DND-41 (cell line): ENCODE measurements at regions not wholly inside any gene's neighbourhood (a gene's known extent, or its start where the extent isn't known, plus 50 kb on each side); places are given as distances from the start of the nearest gene placed in this dataset.

Experiments
- ATAC-seq: fragments of 200-7000 bp; cut with Tn5 transposase; 3 replicates; pipeline ENCODE4 v1.9.1; 2021; ENCODE audit warnings: low read depth; ENCODE audit not compliant: insufficient read depth
- DNase-seq: peaks from one replicate; pipeline ENCODE4 v3.0.0-alpha.2; 2020
- H2AFZ ChIP-seq: 2 replicates; pipeline ENCODE4 v1.6.0; 2012; ENCODE audit warnings: low read depth, low read length
- H3K27ac ChIP-seq: 2 replicates; pipeline ENCODE4 v1.5.1; 2012; ENCODE audit warnings: low read length, inconsistent platforms
- H3K27me3 ChIP-seq: fragments of 200-600 bp; sonication (generic); 2 replicates; pipeline ENCODE4 v1.6.0; 2012; ENCODE audit warnings: low read length, mild to moderate bottlenecking, inconsistent platforms; ENCODE audit not compliant: insufficient read depth, poor library complexity
- H3K36me3 ChIP-seq: 2 replicates; pipeline ENCODE4 v1.5.1; 2012; ENCODE audit warnings: low read length, inconsistent platforms; ENCODE audit not compliant: insufficient read depth
- H3K4me1 ChIP-seq: 2 replicates; pipeline ENCODE4 v1.5.1; 2012; ENCODE audit warnings: mild to moderate bottlenecking, low read length; ENCODE audit not compliant: insufficient read depth
- H3K4me2 ChIP-seq: 2 replicates; pipeline ENCODE4 v1.6.0; 2012; ENCODE audit warnings: mild to moderate bottlenecking, moderate library complexity, low read length, inconsistent platforms; ENCODE audit not compliant: insufficient read depth
- H3K4me3 ChIP-seq, 2 experiments: fragments of 200-600 bp in 1 of 2; shearing (Covaris generic) in 1 of 2; 2 replicates each; pipeline ENCODE4 v1.5.1; 2012 to 2016; ENCODE audit warnings: inconsistent platforms in 2 of 2, low read length in 2 of 2, mild to moderate bottlenecking in 2 of 2, low read depth in 1 of 2, moderate library complexity in 1 of 2
- H3K79me2 ChIP-seq: 2 replicates; pipeline ENCODE4 v1.6.0; 2012; ENCODE audit warnings: low read length, inconsistent platforms; ENCODE audit not compliant: insufficient read depth
- H3K9ac ChIP-seq: 2 replicates; pipeline ENCODE4 v1.6.0; 2012; ENCODE audit warnings: low read depth, mild to moderate bottlenecking, inconsistent platforms, low read length, moderate library complexity
- H3K9me3 ChIP-seq: 2 replicates; pipeline ENCODE4 v1.5.1; 2012; ENCODE audit warnings: low read length, moderate library complexity, mild to moderate bottlenecking, inconsistent platforms; ENCODE audit not compliant: insufficient read depth, severe bottlenecking
- H4K20me1 ChIP-seq: 2 replicates; pipeline ENCODE4 v1.6.0; 2012; ENCODE audit warnings: low read length; ENCODE audit not compliant: insufficient read depth
- CTCF ChIP-seq: IDR thresholded peaks from 2 replicates; pipeline ENCODE4 v1.5.1; 2012; ENCODE audit warnings: borderline replicate concordance, low read length, moderate library complexity, mild to moderate bottlenecking; ENCODE audit not compliant: poor library complexity, severe bottlenecking; ENCODE audit errors: extremely low read depth
- EZH2 ChIP-seq: IDR thresholded peaks from 3 replicates; pipeline ENCODE4 v1.6.1; 2012; ENCODE audit warnings: borderline replicate concordance, low read depth, mild to moderate bottlenecking, moderate library complexity, low read length, inconsistent platforms; ENCODE audit not compliant: severe bottlenecking

- H3K4me2 ChIP-seq, result no peak overlapping the region
- no peak overlapping the region for H2AFZ ChIP-seq
- H3K4me3 ChIP-seq, result no peak overlapping the region
- H4K20me1 ChIP-seq, result no peaks in the 10 kb centered on the region
- H3K79me2 ChIP-seq, result no peaks in the 10 kb centered on the region
- no peak for ATAC-seq
- no peaks in the 10 kb centered on the region for H3K36me3 ChIP-seq
- no peaks in the 10 kb centered on the region for H3K4me1 ChIP-seq
- no peak for DNase-seq
- TF ChIP-seq CTCF (no peak), EZH2 (no peak)
- no peak overlapping the region for H3K27ac ChIP-seq
- H3K9me3 ChIP-seq, result no peaks in the 10 kb centered on the region
- peaks cover 19% of the 10 kb centered on the region for H3K27me3 ChIP-seq
- no peak overlapping the region for H3K9ac ChIP-seq
Observed at GRCh38 chr11:119905162-119905561, 176.2 kb upstream of the NECTIN1 start.

- TF ChIP-seq EZH2, result no peak
- no peak for TF ChIP-seq CTCF
Observed at GRCh38 chr11:119904531-119905035, 175.6 kb upstream of the NECTIN1 start.

GRCh38 chr11:119903821-119904220 lies 174.8 kb upstream of the NECTIN1 start:
- Histone ChIP-seq H3K4me2 (no peak overlapping the region), H3K9ac (no peak overlapping the region), H3K4me1 (no peaks in the 10 kb centered on the region), H3K4me3 (no peak overlapping the region), H4K20me1 (no peaks in the 10 kb centered on the region; the same call in 1 of the 2 replicates), H3K36me3 (no peaks in the 10 kb centered on the region), H3K79me2 (no peaks in the 10 kb centered on the region), H3K27me3 (peaks cover 19% of the 10 kb centered on the region), H2AFZ (no peak overlapping the region), H3K9me3 (no peaks in the 10 kb centered on the region), H3K27ac (no peak overlapping the region)
- DNase-seq (no peak), ATAC-seq (no peak)
- TF ChIP-seq CTCF, result no peak
- no peak for TF ChIP-seq EZH2

More at GRCh38 chr11:119904531-119905035, 175.6 kb upstream of the NECTIN1 start:
- Histone ChIP-seq H3K79me2 (no peaks in the 10 kb centered on the region), H3K36me3 (no peaks in the 10 kb centered on the region), H3K9me3 (no peaks in the 10 kb centered on the region), H3K4me3 (no peak overlapping the region), H3K4me1 (no peaks in the 10 kb centered on the region), H3K27me3 (peaks cover 19% of the 10 kb centered on the region), H3K9ac (no peak overlapping the region), H3K4me2 (no peak overlapping the region), H2AFZ (no peak overlapping the region), H3K27ac (no peak overlapping the region), H4K20me1 (no peaks in the 10 kb centered on the region; the same call in 1 of the 2 replicates)
- ATAC-seq (no peak), DNase-seq (no peak)
